OCI-LY7 (cell line): ENCODE measurements at regions not wholly inside any gene's neighbourhood (a gene's known extent, or its start where the extent isn't known, plus 50 kb on each side); places are given as distances from the start of the nearest gene placed in this dataset.

Experiments
- BruUV-seq: library from RNA; stranded (reverse); fragments of 400-500 nt; replicated peaks from 2 replicates; lab custom pipeline; 2021; lab: Mats Ljungman, UMichigan
- CTCF ChIA-PET: fragments of 300-600 bp; sonication (Branson Sonifier 250); formaldehyde crosslinking; loops from one replicate; lab custom pipeline; 2022; ENCODE audit warnings: antibody characterized with exemption; ENCODE audit not compliant: unreplicated experiment; lab: Charles Lee
- POLR2A ChIA-PET: fragments of 300-600 bp; sonication (Branson Sonifier 250); formaldehyde crosslinking; loops from one replicate; lab custom pipeline; 2022; ENCODE audit warnings: antibody characterized with exemption; lab: Charles Lee
- DNase-seq: peaks from one replicate; pipeline ENCODE4 v3.0.0-alpha.2; 2015; ENCODE audit warnings: low spot score
- H2AFZ ChIP-seq: fragments of 200-600 bp; sonication (generic), shearing (Covaris generic); 2 replicates; pipeline ENCODE4 v1.6.1; 2014; ENCODE audit warnings: mild to moderate bottlenecking, antibody characterized with exemption, low read length, moderate library complexity
- H3K27ac ChIP-seq: fragments of 200-600 bp; sonication (generic); 2 replicates; pipeline ENCODE4 v1.5.1; 2014; ENCODE audit warnings: mixed run types, low read depth, mild to moderate bottlenecking, moderate library complexity, low read length, inconsistent platforms; ENCODE audit not compliant: poor library complexity, severe bottlenecking
- H3K36me3 ChIP-seq: fragments of 200-600 bp; sonication (generic); 2 replicates; pipeline ENCODE4 v1.6.1; 2014; ENCODE audit warnings: mild to moderate bottlenecking, antibody characterized with exemption, low read length, moderate library complexity, mixed read lengths; ENCODE audit not compliant: insufficient read depth
- H3K4me1 ChIP-seq: fragments of 200-600 bp; sonication (generic); 2 replicates; pipeline ENCODE4 v1.5.1; 2014; ENCODE audit warnings: mild to moderate bottlenecking, low read length; ENCODE audit not compliant: insufficient read depth, poor library complexity, severe bottlenecking
- H3K4me2 ChIP-seq: fragments of 200-600 bp; sonication (generic); 2 replicates; pipeline ENCODE4 v1.6.1; 2014; ENCODE audit warnings: mild to moderate bottlenecking, low read length
- H3K4me3 ChIP-seq: fragments of 200-600 bp; sonication (generic); 2 replicates; pipeline ENCODE4 v1.5.1; 2014; ENCODE audit warnings: mild to moderate bottlenecking, low read depth, low read length; ENCODE audit not compliant: poor library complexity, severe bottlenecking
- H3K79me2 ChIP-seq: fragments of 200-600 bp; sonication (generic); 2 replicates; pipeline ENCODE4 v1.6.1; 2016; ENCODE audit warnings: low read depth, mild to moderate bottlenecking, low read length, moderate library complexity, mixed read lengths; ENCODE audit not compliant: insufficient read depth
- H3K9me2 ChIP-seq: fragments of 200-600 bp; sonication (generic); 2 replicates; pipeline ENCODE4 v1.6.1; 2016; ENCODE audit warnings: mild to moderate bottlenecking, low read length, mixed read lengths; ENCODE audit not compliant: insufficient read depth
- H3K9me3 ChIP-seq: fragments of 200-600 bp; sonication (generic); 2 replicates; pipeline ENCODE4 v1.6.1; 2014; ENCODE audit warnings: mild to moderate bottlenecking, mixed run types, low read length, mixed read lengths
- H4K20me1 ChIP-seq: fragments of 200-600 bp; sonication (generic); 2 replicates; pipeline ENCODE4 v1.6.1; 2014; ENCODE audit warnings: mild to moderate bottlenecking, antibody characterized with exemption, low read length, moderate library complexity, mixed read lengths; ENCODE audit not compliant: insufficient read depth
- EZH2phosphoT487 ChIP-seq: fragments of 200-600 bp; sonication (generic); IDR thresholded peaks from 2 replicates; pipeline ENCODE4 v1.6.1; 2018; ENCODE audit warnings: low read depth, borderline replicate concordance, mild to moderate bottlenecking, mixed run types, antibody characterized with exemption, low read length, moderate library complexity, mixed read lengths
- intact Hi-C: fragments of 100-400 bp; cut with micrococcal nuclease; formaldehyde crosslinking; loops from one replicate; pipeline ENCODE4 v1.10.0; 2022; ENCODE audit not compliant: unreplicated experiment
- TF ChIP-seq, protein P1 (sequence below): fragments of 200-600 bp; sonication (generic); conservative IDR thresholded peaks from 2 replicates; pipeline ENCODE4 v1.5.1; 2014; ENCODE audit warnings: mild to moderate bottlenecking, antibody characterized with exemption, low read length, moderate library complexity, mixed read lengths

DNA sequence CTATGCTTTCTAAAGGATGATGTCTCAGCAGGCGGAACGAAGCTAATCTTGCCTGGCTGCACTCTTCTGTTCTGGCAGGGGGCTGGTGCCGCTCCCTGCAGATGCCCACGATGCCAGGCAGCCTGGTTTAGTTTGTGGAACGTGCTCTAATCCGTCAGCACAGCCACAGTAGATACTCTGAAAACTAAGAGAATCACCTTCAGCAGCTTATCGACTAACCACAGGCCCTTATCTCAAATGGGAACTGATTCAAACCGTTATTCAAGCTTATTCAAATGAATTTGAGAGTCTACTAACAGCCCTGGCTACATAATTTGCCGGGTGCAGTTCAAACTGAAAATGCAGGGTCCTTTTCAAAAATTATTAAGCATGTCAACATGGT, 246.6 kb upstream of the ANKRD55 start:
- no peaks in the 10 kb centered on the region for H3K36me3 ChIP-seq
- intact Hi-C loops, result loop anchor here (2.0 to 5.0 kb wide), 3 partner anchors 62 to 359 kb away; no protein-coding TSS in a partner anchor
- BruUV-seq, result no TSS peak
- H3K9me2 ChIP-seq, result no peaks in the 10 kb centered on the region
- H2AFZ ChIP-seq, result peak overlapping the region; percentile 91
- H3K4me2 ChIP-seq, result peak overlapping the region; percentile 87
- DNase-seq, result peak; percentile 42
- ChIA-PET CTCF (no interaction called here), POLR2A (interaction anchor here (0.6 to 2.1 kb wide), 6 partner anchors 8 to 357 kb away, joined by 3 to 8 read pairs (median 8); no protein-coding TSS in a partner anchor)
- no peaks in the 10 kb centered on the region for H3K79me2 ChIP-seq
- no peaks in the 10 kb centered on the region for H3K9me3 ChIP-seq
- TF ChIP-seq, protein P1, sequence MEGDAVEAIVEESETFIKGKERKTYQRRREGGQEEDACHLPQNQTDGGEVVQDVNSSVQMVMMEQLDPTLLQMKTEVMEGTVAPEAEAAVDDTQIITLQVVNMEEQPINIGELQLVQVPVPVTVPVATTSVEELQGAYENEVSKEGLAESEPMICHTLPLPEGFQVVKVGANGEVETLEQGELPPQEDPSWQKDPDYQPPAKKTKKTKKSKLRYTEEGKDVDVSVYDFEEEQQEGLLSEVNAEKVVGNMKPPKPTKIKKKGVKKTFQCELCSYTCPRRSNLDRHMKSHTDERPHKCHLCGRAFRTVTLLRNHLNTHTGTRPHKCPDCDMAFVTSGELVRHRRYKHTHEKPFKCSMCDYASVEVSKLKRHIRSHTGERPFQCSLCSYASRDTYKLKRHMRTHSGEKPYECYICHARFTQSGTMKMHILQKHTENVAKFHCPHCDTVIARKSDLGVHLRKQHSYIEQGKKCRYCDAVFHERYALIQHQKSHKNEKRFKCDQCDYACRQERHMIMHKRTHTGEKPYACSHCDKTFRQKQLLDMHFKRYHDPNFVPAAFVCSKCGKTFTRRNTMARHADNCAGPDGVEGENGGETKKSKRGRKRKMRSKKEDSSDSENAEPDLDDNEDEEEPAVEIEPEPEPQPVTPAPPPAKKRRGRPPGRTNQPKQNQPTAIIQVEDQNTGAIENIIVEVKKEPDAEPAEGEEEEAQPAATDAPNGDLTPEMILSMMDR, result no peak
- no peak for TF ChIP-seq EZH2phosphoT487
- H3K27ac ChIP-seq, result peak overlapping the region; percentile 60
- no peaks in the 10 kb centered on the region for H4K20me1 ChIP-seq
- peak overlapping the region; percentile 65 for H3K4me3 ChIP-seq
- peaks cover 40% of the 10 kb centered on the region for H3K4me1 ChIP-seq

DNA sequence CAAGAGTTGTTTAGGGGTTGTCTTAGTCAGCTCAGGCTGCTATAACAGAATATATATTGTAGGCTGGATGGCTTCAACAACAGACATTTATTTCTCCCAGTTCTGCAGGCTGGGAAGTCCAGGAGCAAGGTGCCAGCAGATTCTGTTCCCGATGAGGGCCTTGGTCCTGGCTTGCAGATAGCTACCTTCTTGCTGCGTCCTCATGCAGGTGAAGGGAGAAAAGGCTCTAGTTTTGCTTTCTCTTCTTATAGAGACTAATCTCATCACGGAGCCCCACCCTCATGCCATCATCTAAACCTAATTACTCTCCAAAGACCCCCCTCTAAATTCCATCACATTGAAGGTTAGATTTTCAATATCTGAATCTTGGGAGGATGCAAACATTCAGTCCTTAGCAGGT, 246.0 kb upstream of the ANKRD55 start:
- Histone ChIP-seq H4K20me1 (no peaks in the 10 kb centered on the region), H3K9me3 (no peaks in the 10 kb centered on the region), H3K27ac (peak overlapping the region; percentile 60), H3K79me2 (no peaks in the 10 kb centered on the region), H3K4me2 (peak overlapping the region; percentile 87), H2AFZ (peak overlapping the region; percentile 91), H3K4me1 (peaks cover 40% of the 10 kb centered on the region), H3K4me3 (peak overlapping the region; percentile 65), H3K36me3 (no peaks in the 10 kb centered on the region), H3K9me2 (no peaks in the 10 kb centered on the region)
- intact Hi-C loops, result loop anchor here (2.0 kb wide), 1 partner anchor 360 kb away; no protein-coding TSS in a partner anchor
- BruUV-seq, result no TSS peak
- POLR2A ChIA-PET, result interaction anchor here (0.6 to 2.1 kb wide), 9 partner anchors 8 to 596 kb away, joined by 3 to 8 read pairs (median 5); no protein-coding TSS in a partner anchor
- TF ChIP-seq, protein P1, result no peak
- no peak for TF ChIP-seq EZH2phosphoT487
- CTCF ChIA-PET, result no interaction called here
- peak; percentile 19 for DNase-seq

DNA sequence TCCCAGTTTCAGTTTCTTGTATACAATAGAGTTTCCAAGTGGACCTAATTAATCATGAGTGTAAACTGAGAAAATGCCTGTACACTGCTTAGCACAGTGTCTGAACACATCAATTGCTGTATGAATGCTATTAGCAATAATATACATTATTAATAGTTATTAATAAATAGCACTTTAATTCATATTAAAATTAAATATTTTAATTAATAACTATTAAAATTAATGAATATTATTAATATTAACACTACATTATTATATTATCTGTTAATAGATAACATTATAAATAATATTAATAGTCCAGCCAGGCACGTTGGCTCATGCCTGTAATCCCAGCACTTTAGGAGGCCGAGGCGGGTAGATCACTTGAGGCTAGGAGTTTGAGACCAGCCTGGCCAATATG, 244.9 kb upstream of the ANKRD55 start:
- no peaks in the 10 kb centered on the region for H3K9me3 ChIP-seq
- H3K4me3 ChIP-seq, result no peak overlapping the region
- no peaks in the 10 kb centered on the region for H3K36me3 ChIP-seq
- DNase-seq, result no peak
- no peaks in the 10 kb centered on the region for H4K20me1 ChIP-seq
- TF ChIP-seq, protein P1, result no peak
- no peak for TF ChIP-seq EZH2phosphoT487
- intact Hi-C loops, result loop anchor here (2.0 kb wide), 1 partner anchor 361 kb away; no protein-coding TSS in a partner anchor
- POLR2A ChIA-PET, result interaction anchor here (1.0 to 2.1 kb wide), 3 partner anchors 9 to 209 kb away, joined by 3 to 8 read pairs (median 4); no protein-coding TSS in a partner anchor
- peaks cover 40% of the 10 kb centered on the region for H3K4me1 ChIP-seq
- no peak overlapping the region for H3K4me2 ChIP-seq
- CTCF ChIA-PET, result no interaction called here
- no peak overlapping the region for H3K27ac ChIP-seq
- H2AFZ ChIP-seq, result no peak overlapping the region
- no peaks in the 10 kb centered on the region for H3K79me2 ChIP-seq
- no peaks in the 10 kb centered on the region for H3K9me2 ChIP-seq
- BruUV-seq, result no TSS peak
